Adrenal gland (tissue), 9 donors: ENCODE measurements at regions not wholly inside any gene's neighbourhood (a gene's known extent, or its start where the extent isn't known, plus 50 kb on each side); places are given as distances from the start of the nearest gene placed in this dataset.

Experiments
- DNase-seq, 7 donors: peaks; one replicate each; pipeline ENCODE4 v3.0.0-alpha.2; 2019 to 2020
- H3K27ac ChIP-seq, 5 donors: fragments of 200-600 bp; sonication (generic) in 4 of 5; 1 replicate in 3 of 5; 2 replicates in 2 of 5; pipeline versions ENCODE4 v1.5.1 to v1.8.0; 2016 to 2020; ENCODE audit warnings: mild to moderate bottlenecking in 1 of 5
- H3K27me3 ChIP-seq: fragments of 200-600 bp; 2 replicates; pipeline ENCODE4 v1.8.0; 2021
- H3K36me3 ChIP-seq, 2 donors: fragments of 200-600 bp; replicated peaks in 1 of 2; 1 replicate in 1 of 2; 2 replicates in 1 of 2; pipeline versions ENCODE4 v1.5.1 to v1.8.0; 2018 to 2022
- H3K4me1 ChIP-seq, 2 donors: fragments of 200-600 bp; replicated peaks in 1 of 2; 1 replicate in 1 of 2; 2 replicates in 1 of 2; pipeline versions ENCODE4 v1.5.1 to v1.8.0; 2018 to 2021
- H3K4me3 ChIP-seq, 4 donors: fragments of 200-600 bp; sonication (generic) in 3 of 4; one replicate each; pipeline ENCODE4 v1.5.1; 2016 to 2018
- H3K9me3 ChIP-seq, 3 donors: fragments of 200-600 bp; sonication (generic) in 1 of 3; replicated peaks in 1 of 3; 1 replicate in 2 of 3; 2 replicates in 1 of 3; pipeline versions ENCODE4 v1.5.1 to v1.8.0; 2016 to 2021
- CTCF ChIP-seq, 6 experiments: fragments of 450-650 bp in 4 of 6; fragments of 200-600 bp in 2 of 6; sonication (generic) in 1 of 6; IDR thresholded peaks; 1 replicate in 5 of 6; 2 replicates in 1 of 6; pipeline versions ENCODE4 v1.5.1 to v1.8.0; 2016 to 2021; ENCODE audit warnings: antibody characterized with exemption in 6 of 6, mild to moderate bottlenecking in 2 of 6, moderate library complexity in 1 of 6
- POLR2A ChIP-seq, 2 donors: fragments of 450-650 bp; IDR thresholded peaks; one replicate each; pipeline ENCODE4 v1.6.1; 2017; ENCODE audit warnings: antibody characterized with exemption in 2 of 2, mild to moderate bottlenecking in 2 of 2, moderate library complexity in 1 of 2
- WGBS, 4 donors: extraction: QIAGEN DNeasy Blood & Tissue Kit in 2 of 4; methylation state at CpG; one replicate each; pipeline versions ENCODE4 v1.1.5 to v1.1.7; 2013 to 2017; 5-methylcytosine and 5-hydroxymethylcytosine counted together
- intact Hi-C, 2 donors: fragments of 100-400 bp; cut with DNase I; formaldehyde crosslinking; loops; one replicate each; pipeline versions ENCODE4 v1.14.1 to v1.15.0; 2022 to 2023
- donor health status: healthy with polysubstance abuse.
- donor health status: Bipolar disorder and iron deficiency.
- donor health status: DM: yes; HTN: yes; CAD: no.
- donor health status: DM: no; HTN: no; CAD: no.
- donor health status: DM: no; HTN: no; CAD: no.

DNA sequence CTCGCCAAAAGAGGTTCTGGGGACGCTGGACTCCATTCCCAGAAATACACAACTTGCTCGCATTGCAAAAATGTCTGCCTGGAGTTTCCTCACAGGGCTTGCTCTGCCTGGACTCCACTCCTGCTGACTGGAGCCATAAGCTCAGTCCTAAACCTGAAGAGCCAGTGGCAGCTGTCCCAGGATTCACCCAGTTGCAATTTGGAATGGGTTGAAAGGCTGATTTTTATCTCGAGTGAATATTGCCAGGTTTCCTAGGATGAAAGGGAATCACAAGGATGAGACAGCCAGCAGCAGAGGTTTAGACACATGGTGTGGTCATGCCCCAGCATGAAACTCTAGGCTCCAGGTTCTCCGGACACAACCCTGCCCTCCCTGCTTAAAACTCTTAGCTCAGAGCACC lies 223.3 kb downstream of the BMP7 start:
- no peak for TF ChIP-seq CTCF (IDR thresholded peaks at IDR 0.05)
- TF ChIP-seq POLR2A (IDR thresholded peaks at IDR 0.05), result no peak
- no peak overlapping the region for H3K4me3 ChIP-seq
- peaks cover 8% of the 10 kb centered on the region for H3K27me3 ChIP-seq
- 50 to 61% (median 52%) methylated on average over 5 of the region's 5 CpGs for WGBS, 4 donors
- no peaks in the 10 kb centered on the region for H3K4me1 ChIP-seq
- no peaks in the 10 kb centered on the region for H3K9me3 ChIP-seq
- intact Hi-C loops, result no loop called here
- H3K36me3 ChIP-seq, result no peaks in the 10 kb centered on the region
- H3K27ac ChIP-seq, result no peak overlapping the region
- no peak for DNase-seq

- Histone ChIP-seq H3K27me3 (peaks cover 8% of the 10 kb centered on the region), H3K27ac (no peak overlapping the region), H3K4me1 (no peaks in the 10 kb centered on the region), H3K36me3 (no peaks in the 10 kb centered on the region), H3K9me3 (no peaks in the 10 kb centered on the region), H3K4me3 (no peak overlapping the region)
- WGBS, 4 donors, result 44 to 56% (median 53%) methylated on average over 14 to 16 of the region's 16 CpGs
- no peak for DNase-seq
- intact Hi-C loops, result no loop called here
- no peak for TF ChIP-seq CTCF (IDR thresholded peaks at IDR 0.05)
These were observed 222.7 kb downstream of the BMP7 start for GRCh38 chr20:57043669-57044268.

DNA sequence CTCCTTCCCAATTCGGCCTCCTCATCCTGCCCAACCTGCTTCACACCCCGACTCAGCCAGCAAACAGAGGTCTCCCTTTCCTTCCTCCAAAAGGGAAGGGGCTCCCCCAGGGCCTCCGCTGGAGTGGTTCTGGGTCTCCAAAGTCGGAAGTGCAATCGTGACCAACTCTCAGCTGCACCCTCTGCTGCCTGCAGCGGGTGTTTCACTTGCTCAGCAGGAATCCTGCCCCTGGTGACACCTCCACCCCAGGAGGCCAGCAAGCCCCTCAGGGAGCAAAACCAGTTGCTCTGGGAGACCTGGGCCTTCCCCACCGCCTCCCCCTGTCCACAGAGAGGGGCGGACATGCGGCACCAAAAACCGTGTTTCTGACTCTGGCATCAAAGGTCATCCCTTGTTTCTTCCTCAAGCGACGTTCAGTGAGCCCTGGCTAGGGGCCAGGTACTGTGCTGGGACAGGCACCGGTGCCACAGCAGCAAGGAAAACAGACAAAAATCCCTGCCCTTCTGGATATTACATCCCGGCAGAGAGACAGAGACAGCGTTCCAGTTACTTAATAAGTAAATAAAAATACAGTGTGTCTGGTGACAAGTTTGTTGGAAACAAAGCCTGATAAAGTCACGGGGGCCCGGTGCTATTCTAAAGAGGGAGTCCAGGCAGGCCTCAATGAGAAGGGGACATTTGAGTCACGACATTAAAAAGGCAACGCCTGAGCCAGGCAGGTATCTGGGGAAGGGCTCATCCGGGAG lies 219.0 kb downstream of the BMP7 start:
- 43 to 50% (median 48%) methylated on average over 17 to 20 of the region's 20 CpGs for WGBS, 4 donors
- DNase-seq, result peak in 2 of 7 donors; percentile 19 to 23
- H3K4me3 ChIP-seq, result no peak overlapping the region
- H3K4me1 ChIP-seq, result no peaks in the 10 kb centered on the region
- H3K27me3 ChIP-seq, result peaks cover 8% of the 10 kb centered on the region
- H3K36me3 ChIP-seq, result no peaks in the 10 kb centered on the region
- intact Hi-C loops, result no loop called here
- H3K27ac ChIP-seq, result no peak overlapping the region
- no peaks in the 10 kb centered on the region for H3K9me3 ChIP-seq
- TF ChIP-seq CTCF (IDR thresholded peaks at IDR 0.05) (no peak), POLR2A (IDR thresholded peaks at IDR 0.05) (no peak)

DNA sequence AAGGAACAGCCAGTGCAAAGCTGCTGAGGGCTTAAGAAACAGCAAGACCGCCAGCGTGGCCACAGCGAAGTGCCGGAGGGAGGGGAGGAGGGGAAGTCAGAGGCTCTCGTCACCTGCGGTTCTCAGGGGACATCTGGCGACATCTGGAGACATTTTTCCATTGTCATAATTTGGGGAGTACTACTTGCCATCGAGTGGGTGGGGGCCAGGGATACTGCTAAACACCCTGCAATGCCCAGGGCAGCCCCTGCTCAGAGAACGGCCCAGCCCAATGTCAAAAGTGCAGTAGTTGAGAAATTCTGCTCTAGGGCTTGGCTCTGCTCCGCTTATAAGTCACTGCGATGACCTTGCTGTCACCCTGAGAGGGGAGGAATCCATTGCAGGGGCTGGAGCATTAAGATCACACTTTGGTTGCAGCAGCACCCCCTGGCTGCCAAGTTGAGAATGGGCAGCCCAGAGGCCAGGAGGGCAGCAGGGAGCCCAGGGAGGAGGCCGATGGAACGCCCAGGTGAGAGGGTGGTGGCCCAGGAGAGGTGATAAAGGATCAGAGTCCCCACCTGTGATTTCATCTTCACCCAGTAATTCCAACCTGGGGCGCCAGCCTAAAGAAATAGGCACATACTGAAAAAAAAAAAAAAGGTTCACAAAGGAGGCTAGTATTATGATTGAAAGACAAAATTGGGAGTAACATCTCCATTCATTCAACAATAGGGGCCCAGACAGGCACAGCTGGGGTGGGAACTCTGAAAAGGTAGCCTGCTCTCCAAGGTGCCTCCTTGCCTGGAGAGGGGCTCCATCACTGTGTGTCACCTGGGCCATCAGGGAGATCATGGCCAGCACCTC lies 218.2 kb downstream of the BMP7 start:
- no peaks in the 10 kb centered on the region for H3K9me3 ChIP-seq
- H3K4me3 ChIP-seq, result no peak overlapping the region
- 43 to 57% (median 49%) methylated on average over 10 to 14 of the region's 14 CpGs for WGBS, 4 donors
- H3K36me3 ChIP-seq, result no peaks in the 10 kb centered on the region
- H3K27ac ChIP-seq, result no peak overlapping the region
- intact Hi-C loops, result no loop called here
- H3K4me1 ChIP-seq, result no peaks in the 10 kb centered on the region
- peaks cover 8% of the 10 kb centered on the region for H3K27me3 ChIP-seq
- TF ChIP-seq CTCF (IDR thresholded peaks at IDR 0.05) (peak; percentile 34 to 53 (median 42)), POLR2A (IDR thresholded peaks at IDR 0.05) (no peak)
- DNase-seq, result peak; percentile 24 to 65 (median 56)
